ENCODE measurements at regions not wholly inside any gene's neighbourhood (a gene's known extent, or its start where the extent isn't known, plus 50 kb on each side); places are given as distances from the start of the nearest gene placed in this dataset.

GRCh38 chr18:78151948-78152725, 827.5 kb upstream of the SALL3 start:
- DNase-seq (ENCODE audit: low spot score): no peak

DNA sequence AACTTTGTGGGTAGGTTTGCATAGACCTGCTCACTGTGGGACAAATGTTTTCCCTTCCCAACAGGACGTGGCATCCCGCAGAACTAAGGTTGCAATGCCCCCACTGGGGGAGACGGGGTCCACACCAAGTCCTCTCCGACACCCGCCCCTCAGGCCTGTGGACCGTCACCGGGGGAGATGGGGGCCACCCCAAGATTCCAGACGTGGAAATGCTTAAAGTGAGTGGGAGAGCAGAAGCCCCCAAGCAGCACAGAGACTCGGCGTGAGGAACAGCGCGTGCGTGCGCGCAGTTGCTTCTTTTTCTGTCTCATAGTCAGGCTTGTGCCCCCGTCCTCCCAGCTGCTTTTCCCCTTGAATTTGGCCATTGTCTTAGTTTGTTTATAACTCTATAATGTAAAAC, 826.3 kb upstream of the SALL3 start:
- DNase-seq (ENCODE audit: low spot score): no peak

- no peak for DNase-seq (ENCODE audit: low spot score)
These were observed 825.2 kb upstream of the SALL3 start for GRCh38 chr18:78154444-78154843.

DNA sequence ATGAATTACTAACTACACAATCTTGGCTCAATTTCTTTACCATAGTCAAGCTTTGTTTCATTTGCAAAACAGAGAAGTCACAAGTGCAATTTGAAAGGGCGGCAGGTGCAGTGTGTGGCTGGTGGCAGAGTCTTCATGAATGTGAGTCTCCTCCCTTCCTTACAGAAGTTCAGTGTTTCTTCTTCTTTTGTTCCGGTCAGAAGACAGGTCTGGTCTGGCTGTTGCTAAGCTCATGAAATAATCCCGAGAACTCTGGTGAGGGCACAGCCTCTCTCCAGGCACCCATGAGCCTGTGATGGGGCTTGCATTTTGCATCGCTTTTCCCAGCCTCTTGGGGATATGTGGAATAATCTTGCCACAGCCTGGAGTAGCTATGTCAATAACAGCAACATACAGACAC, 824.8 kb upstream of the SALL3 start:
- no peak for DNase-seq (ENCODE audit: low spot score)

GRCh38 chr18:78156466-78156865, 823.2 kb upstream of the SALL3 start:
- no peak for DNase-seq (ENCODE audit: low spot score)

- DNase-seq (ENCODE audit: low spot score): no peak
These were observed 820.7 kb upstream of the SALL3 start for GRCh38 chr18:78158943-78159342.

- DNase-seq (ENCODE audit: low spot score): no peak
These were observed 820.2 kb upstream of the SALL3 start for GRCh38 chr18:78159397-78159796.

GRCh38 chr18:78160961-78161656, 818.5 kb upstream of the SALL3 start:
- DNase-seq (ENCODE audit: low spot score): peak; percentile 2

DNA sequence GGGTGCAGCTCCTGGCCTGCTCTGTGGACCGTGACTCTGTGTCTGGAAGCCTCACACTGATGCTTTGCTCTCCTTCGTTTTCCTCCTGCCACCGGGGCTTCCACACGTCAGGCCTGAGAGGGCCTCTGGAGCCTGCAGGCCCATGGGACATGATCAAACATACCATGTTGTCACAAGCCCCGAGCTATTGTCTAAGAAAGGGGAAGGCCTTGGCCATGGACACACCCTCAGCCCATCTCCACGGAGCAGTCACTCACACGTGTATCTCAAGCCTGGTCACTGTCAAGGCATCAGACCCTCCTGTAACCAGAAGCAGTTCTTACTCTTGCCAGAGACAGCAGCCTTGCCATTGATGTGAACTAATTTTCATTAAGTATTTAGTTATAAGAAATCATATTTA, 814.1 kb upstream of the SALL3 start:
- DNase-seq (ENCODE audit: low spot score): no peak

- no peak for DNase-seq (ENCODE audit: low spot score)
These were observed 811.1 kb upstream of the SALL3 start for GRCh38 chr18:78168526-78168925.

GRCh38 chr18:78169174-78169864, 810.3 kb upstream of the SALL3 start:
- DNase-seq (ENCODE audit: low spot score): no peak

DNA sequence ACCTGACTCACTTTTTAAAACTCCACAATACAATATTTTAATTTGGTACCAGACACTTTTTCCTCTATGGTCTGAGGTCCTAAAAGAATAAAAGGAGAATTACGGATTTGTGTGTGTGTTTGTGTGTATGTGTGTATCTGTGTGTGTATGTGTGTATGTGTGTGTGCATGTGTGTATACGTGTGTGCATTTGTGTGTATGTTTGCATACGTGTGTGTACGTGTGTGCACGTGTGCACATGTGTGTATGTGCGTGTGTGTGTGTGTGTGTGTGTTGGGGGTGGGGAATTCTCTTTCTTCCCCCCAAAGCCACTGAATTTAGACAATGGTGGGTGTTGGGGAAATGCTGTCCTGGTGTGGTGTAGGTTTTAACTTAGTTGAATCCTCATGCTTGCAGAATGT, 807.7 kb upstream of the SALL3 start:
- no peak for DNase-seq (ENCODE audit: low spot score)

DNA sequence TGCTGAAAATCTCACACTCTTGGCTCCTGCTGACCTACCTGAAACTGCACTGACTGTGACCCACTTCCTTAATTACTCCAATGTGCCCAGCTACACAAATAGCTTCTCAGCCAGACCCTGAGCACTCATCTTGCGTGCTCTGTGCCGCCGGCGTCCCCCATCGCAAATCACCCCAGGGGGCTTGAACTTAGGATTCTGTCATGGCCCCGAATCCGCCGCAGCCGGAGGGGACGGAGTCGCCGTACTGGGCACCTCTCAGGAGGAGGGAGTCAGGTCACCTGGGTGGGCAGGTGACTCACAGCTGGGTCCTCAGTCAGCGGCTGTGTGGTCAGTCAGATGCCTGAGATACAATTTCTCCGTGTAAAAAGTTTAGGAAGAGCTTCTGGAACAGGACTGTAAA, 804.9 kb upstream of the SALL3 start:
- no peak for DNase-seq (ENCODE audit: low spot score)

DNA sequence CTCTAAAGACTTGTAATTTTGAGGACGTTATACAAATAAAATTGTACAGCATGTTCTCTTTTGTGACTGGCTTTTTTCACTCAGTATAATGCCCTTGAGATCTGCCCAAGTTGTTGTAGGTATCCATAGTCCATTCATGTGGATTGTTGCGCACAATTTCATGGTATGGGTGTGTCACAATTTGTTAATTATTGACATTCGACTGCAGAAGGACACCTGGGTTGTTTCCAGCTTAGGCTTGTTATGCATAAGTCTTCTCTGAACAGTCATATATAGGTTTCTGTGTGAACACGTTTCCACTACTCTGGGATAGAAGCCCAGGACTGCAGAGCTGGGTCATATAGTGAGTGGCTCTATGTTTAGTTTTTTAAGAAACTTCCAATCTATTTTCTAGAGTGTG, 800.8 kb upstream of the SALL3 start:
- no peak for DNase-seq (ENCODE audit: low spot score)

DNA sequence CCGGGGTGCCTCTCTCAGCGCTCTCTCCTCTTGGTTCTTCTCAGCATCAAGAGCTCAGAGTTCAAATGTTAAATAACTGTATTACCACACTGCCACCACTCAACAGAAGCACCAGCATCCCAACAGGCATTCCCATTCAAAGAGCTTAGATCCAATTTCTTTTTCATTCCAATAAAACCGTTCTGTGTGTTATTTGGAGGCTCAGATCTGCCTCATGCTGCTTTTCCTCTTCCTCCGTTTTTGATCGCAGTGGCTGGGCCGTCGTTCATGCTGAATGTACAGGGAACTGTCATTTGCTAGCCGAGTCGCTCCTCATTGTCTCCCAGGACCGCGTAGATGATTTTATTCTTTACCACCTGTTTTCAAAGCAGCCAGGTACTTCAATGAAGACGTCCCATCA, 798.9 kb upstream of the SALL3 start:
- DNase-seq (ENCODE audit: low spot score): no peak

- DNase-seq (ENCODE audit: low spot score): no peak
These were observed 795.8 kb upstream of the SALL3 start for GRCh38 chr18:78183815-78184214.

DNA sequence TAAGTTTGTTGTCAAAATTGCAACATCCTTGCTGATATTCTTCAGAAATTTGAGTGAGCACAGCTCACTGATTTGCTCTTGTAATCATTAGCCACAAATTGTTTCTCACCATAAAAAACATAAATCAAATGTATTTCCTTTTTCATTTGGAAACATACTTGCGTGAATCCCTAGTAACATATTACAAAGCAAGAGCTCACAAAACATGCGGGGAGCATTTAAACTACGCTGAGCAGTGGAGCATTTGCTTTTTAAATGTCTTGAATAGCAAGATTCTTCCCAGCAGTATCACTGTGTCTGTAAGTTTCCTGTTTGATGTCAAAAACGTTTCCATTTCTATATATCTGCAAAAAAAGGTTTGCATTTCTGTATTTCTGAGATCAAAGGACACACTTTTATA, 788.3 kb upstream of the SALL3 start:
- DNase-seq (ENCODE audit: low spot score): no peak

GRCh38 chr18:78192054-78192453, 787.6 kb upstream of the SALL3 start:
- DNase-seq (ENCODE audit: low spot score): no peak

- no peak for DNase-seq (ENCODE audit: low spot score)
These were observed 783.3 kb upstream of the SALL3 start for GRCh38 chr18:78196280-78196679.

DNA sequence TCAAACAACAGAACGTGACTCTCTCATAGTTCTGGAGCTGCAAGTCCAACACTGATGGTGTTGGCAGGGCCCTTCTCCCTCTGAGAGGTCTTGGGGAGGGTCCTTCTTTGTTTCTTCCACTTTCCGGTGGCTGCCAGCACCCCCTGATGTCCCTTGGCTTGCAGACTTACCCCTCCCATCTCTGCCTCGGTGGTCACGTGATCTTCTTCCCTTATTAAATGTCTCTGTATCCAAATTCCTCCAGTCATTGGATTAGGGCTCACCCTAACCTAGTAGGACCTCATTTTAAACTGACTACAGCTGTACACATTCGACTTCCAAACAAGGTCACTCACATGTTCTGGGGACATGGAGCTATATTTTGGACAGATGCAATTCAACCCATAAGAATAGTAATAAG, 780.6 kb upstream of the SALL3 start:
- no peak for DNase-seq (ENCODE audit: low spot score)

DNA sequence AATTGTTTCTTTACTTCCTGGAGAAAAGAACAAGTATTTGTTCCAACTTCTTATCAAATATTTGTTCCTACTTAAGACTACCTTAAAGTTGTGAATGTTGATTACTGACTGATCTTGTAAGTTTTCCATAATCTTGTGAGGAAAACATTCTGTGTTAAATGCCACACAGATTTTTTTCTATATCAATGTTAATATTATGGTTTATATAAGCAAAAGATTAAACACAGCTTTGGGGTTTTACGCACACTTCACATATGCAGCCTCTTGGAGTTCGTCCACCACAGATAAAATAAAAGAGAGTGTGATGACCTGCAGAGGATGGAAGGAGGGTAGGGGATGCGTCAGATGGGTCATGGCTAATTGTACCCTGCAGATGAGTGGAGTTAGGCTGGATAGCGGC, 780.0 kb upstream of the SALL3 start:
- DNase-seq (ENCODE audit: low spot score): no peak

GRCh38 chr18:78207942-78208341, 771.7 kb upstream of the SALL3 start:
- no peak for DNase-seq (ENCODE audit: low spot score)

DNA sequence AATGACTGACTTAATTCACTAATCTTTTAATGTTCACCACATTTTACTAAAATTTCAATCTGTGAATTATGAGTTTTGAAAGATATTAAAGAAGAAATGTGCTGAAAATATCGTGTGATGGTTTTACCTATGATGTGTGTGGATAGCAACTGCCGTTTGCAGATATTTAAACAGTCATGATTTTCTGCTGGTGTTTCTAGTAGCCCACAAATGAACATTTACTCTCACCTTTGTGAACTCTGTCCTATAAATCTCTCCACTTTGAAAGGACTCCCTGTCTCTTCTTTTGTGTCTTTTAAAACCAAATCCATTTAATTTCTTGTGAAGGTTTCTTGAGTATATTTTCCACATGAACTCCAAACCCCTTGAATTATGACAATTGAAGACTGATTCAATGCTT, 771.2 kb upstream of the SALL3 start:
- no peak for DNase-seq (ENCODE audit: low spot score)
